Upper lobe of left lung (tissue), 4 donors: ENCODE measurements at regions not wholly inside any gene's neighbourhood (a gene's known extent, or its start where the extent isn't known, plus 50 kb on each side); places are given as distances from the start of the nearest gene placed in this dataset.

Experiments used
- CTCF ChIP-seq, 6 experiments: fragments of 450-650 bp in 4 of 6; fragments of 200-600 bp in 2 of 6; sonication (generic) in 2 of 6; IDR thresholded peaks; one replicate each; pipeline ENCODE4 v1.5.1; 2016 to 2019; ENCODE audit warnings: antibody characterized with exemption in 6 of 6
- POLR2AphosphoS5 ChIP-seq, 2 donors: sonication (generic); formaldehyde crosslinking; IDR thresholded peaks; one replicate each; pipeline ENCODE4 v1.5.1; 2017; ENCODE audit warnings: antibody characterized with exemption in 2 of 2

- no peak for TF ChIP-seq CTCF (IDR thresholded peaks at IDR 0.05)
- TF ChIP-seq POLR2AphosphoS5 (IDR thresholded peaks at IDR 0.05): no peak
Measured at GRCh38 chr3:180319461-180319860, 282.5 kb upstream of the TTC14 start.
